Loucy (cell line): ENCODE measurements at regions not wholly inside any gene's neighbourhood (a gene's known extent, or its start where the extent isn't known, plus 50 kb on each side); places are given as distances from the start of the nearest gene placed in this dataset.

Experiments
- H2AFZ ChIP-seq: fragments of 200-600 bp; sonication (generic); 2 replicates; pipeline ENCODE4 v1.6.0; 2016; ENCODE audit warnings: antibody characterized with exemption, mild to moderate bottlenecking, low read length, moderate library complexity
- H3F3A ChIP-seq: fragments of 200-600 bp; 2 replicates; pipeline ENCODE4 v1.6.0; 2016; ENCODE audit warnings: antibody characterized with exemption, low read depth, mild to moderate bottlenecking
- H3K27me3 ChIP-seq: fragments of 200-600 bp; sonication (generic); 2 replicates; pipeline ENCODE4 v1.6.1; 2014; ENCODE audit warnings: low read length, mild to moderate bottlenecking; ENCODE audit not compliant: insufficient read depth, poor library complexity, severe bottlenecking
- H3K36me3 ChIP-seq: fragments of 200-600 bp; sonication (generic); 2 replicates; pipeline ENCODE4 v1.6.1; 2016; ENCODE audit warnings: low read length; ENCODE audit not compliant: insufficient read depth
- H3K4me1 ChIP-seq: fragments of 200-600 bp; sonication (generic); 2 replicates; pipeline ENCODE4 v1.5.1; 2014; ENCODE audit warnings: low read length, mild to moderate bottlenecking; ENCODE audit not compliant: insufficient read depth, poor library complexity, severe bottlenecking
- H3K4me2 ChIP-seq: fragments of 200-600 bp; sonication (generic); 2 replicates; pipeline ENCODE4 v1.6.0; 2014; ENCODE audit warnings: antibody characterized with exemption, low read length, low read depth, mild to moderate bottlenecking; ENCODE audit not compliant: poor library complexity, severe bottlenecking
- H3K4me3 ChIP-seq: fragments of 200-600 bp; sonication (generic); 2 replicates; pipeline ENCODE4 v1.5.1; 2014; ENCODE audit warnings: low read length, mild to moderate bottlenecking, mixed read lengths; ENCODE audit not compliant: poor library complexity, severe bottlenecking
- H3K79me2 ChIP-seq: fragments of 200-600 bp; sonication (generic); 2 replicates; pipeline ENCODE4 v1.6.1; 2014; ENCODE audit warnings: low read length; ENCODE audit not compliant: insufficient read depth
- H3K9ac ChIP-seq: fragments of 200-600 bp; sonication (generic); 2 replicates; pipeline ENCODE4 v1.6.0; 2014; ENCODE audit warnings: mild to moderate bottlenecking, low read depth, low read length, moderate library complexity; ENCODE audit not compliant: poor library complexity, severe bottlenecking
- H3K9me2 ChIP-seq: fragments of 200-600 bp; sonication (generic); replicated peaks from 2 replicates; pipeline ENCODE4 v1.6.1; 2016; ENCODE audit warnings: low read depth, low read length, mixed read lengths
- H3K9me3 ChIP-seq: fragments of 200-600 bp; sonication (generic); 2 replicates; pipeline ENCODE4 v1.6.1; 2014; ENCODE audit warnings: mild to moderate bottlenecking, antibody characterized with exemption, low read length, low read depth; ENCODE audit not compliant: insufficient read depth
- H4K20me1 ChIP-seq: fragments of 200-600 bp; sonication (generic); 2 replicates; pipeline ENCODE4 v1.6.0; 2014; ENCODE audit warnings: antibody characterized with exemption, low read length, mild to moderate bottlenecking; ENCODE audit not compliant: insufficient read depth, poor library complexity, severe bottlenecking
- CTCF ChIP-seq: fragments of 200-600 bp; sonication (generic); conservative IDR thresholded peaks from 2 replicates; pipeline ENCODE4 v1.5.1; 2014; ENCODE audit warnings: mild to moderate bottlenecking, antibody characterized with exemption, low read length
- EZH2phosphoT487 ChIP-seq: fragments of 200-600 bp; IDR thresholded peaks from 2 replicates; pipeline ENCODE4 v1.6.1; 2018; ENCODE audit warnings: antibody characterized with exemption, mild to moderate bottlenecking, moderate library complexity, borderline replicate concordance

DNA sequence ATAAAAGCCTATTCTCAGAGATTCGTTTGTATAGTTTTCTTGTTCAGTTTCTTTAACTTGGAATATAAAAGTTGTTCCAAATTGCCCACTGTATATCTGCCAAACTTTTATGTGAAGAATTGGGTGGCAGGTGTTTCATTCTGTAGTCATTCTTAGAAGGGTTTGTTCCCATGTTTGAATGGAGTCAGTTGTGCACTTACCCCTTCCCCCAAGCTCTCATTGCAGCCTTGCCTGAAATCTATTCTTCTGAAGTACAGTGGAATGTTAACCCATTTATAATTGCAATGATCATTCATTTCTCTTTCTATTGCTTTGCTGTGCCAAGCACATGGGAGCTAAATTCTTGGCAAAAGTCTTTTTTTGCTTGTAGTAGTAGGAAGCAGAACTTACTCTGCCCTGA, 375.3 kb upstream of the C1orf87 start:
- Histone ChIP-seq H3K9me2 (no peaks in the 10 kb centered on the region), H3K9ac (no peak overlapping the region), H3K36me3 (no peaks in the 10 kb centered on the region), H3F3A (no peaks in the 10 kb centered on the region), H3K4me1 (no peaks in the 10 kb centered on the region), H3K9me3 (no peaks in the 10 kb centered on the region; the same call in 1 of the 2 replicates), H3K79me2 (no peaks in the 10 kb centered on the region), H4K20me1 (no peaks in the 10 kb centered on the region), H3K4me3 (no peak overlapping the region), H3K27me3 (no peaks in the 10 kb centered on the region), H3K4me2 (no peak overlapping the region), H2AFZ (no peak overlapping the region)
- TF ChIP-seq CTCF, result no peak

- H3K9ac ChIP-seq, result no peak overlapping the region
- TF ChIP-seq CTCF (no peak), EZH2phosphoT487 (no peak)
- no peak overlapping the region for H2AFZ ChIP-seq
- H3F3A ChIP-seq, result no peaks in the 10 kb centered on the region
- H3K9me3 ChIP-seq, result no peaks in the 10 kb centered on the region; the same call in 1 of the 2 replicates
- H3K4me2 ChIP-seq, result no peak overlapping the region
- no peaks in the 10 kb centered on the region for H4K20me1 ChIP-seq
- H3K4me3 ChIP-seq, result no peak overlapping the region
- H3K4me1 ChIP-seq, result no peaks in the 10 kb centered on the region
- H3K36me3 ChIP-seq, result no peaks in the 10 kb centered on the region
- H3K9me2 ChIP-seq, result no peaks in the 10 kb centered on the region
- H3K27me3 ChIP-seq, result no peaks in the 10 kb centered on the region
- no peaks in the 10 kb centered on the region for H3K79me2 ChIP-seq
Observed at GRCh38 chr1:60444680-60445079, 371.1 kb upstream of the C1orf87 start.

DNA sequence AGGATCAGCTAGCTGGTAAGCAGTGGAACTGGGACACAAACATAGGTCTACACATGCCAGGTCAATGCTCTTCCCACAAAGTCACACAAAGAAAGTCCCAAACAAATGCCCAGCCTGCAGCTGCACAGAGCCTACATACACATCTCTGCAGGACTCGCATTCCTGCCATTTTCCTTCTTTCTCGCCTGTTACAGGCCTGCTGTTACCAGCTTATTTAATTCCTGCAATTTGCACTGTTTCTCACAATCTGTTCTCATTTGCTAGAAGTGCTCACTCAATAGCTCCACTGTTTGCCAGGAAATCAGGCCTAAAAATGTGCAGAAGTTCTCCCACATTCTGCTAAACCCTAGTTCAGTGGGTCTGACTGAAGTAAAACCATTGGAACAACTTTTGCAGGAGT, 362.6 kb upstream of the C1orf87 start:
- Histone ChIP-seq H3K27me3 (no peaks in the 10 kb centered on the region), H3K4me2 (no peak overlapping the region), H3K4me1 (no peaks in the 10 kb centered on the region), H4K20me1 (no peaks in the 10 kb centered on the region), H3K36me3 (no peaks in the 10 kb centered on the region), H3K9me2 (no peaks in the 10 kb centered on the region), H3K79me2 (no peaks in the 10 kb centered on the region), H3F3A (no peaks in the 10 kb centered on the region), H3K4me3 (no peak overlapping the region), H3K9me3 (peaks cover 10% of the 10 kb centered on the region; the same call in 1 of the 2 replicates), H2AFZ (no peak overlapping the region), H3K9ac (no peak overlapping the region)
- TF ChIP-seq CTCF (no peak), EZH2phosphoT487 (no peak)
